ENCODE measurements at regions not wholly inside any gene's neighbourhood (a gene's known extent, or its start where the extent isn't known, plus 50 kb on each side); places are given as distances from the start of the nearest gene placed in this dataset.

GRCh38 chr17:72284806-72285205 is 164.0 kb downstream of the SOX9 start:
- ATAC-seq (no peak), DNase-seq (no peak)
- intact Hi-C loops (cut with micrococcal nuclease): no loop called here

- intact Hi-C loops (cut with micrococcal nuclease): no loop called here
- DNase-seq (no peak), ATAC-seq (no peak)
Measured at GRCh38 chr17:72287586-72287985, 166.8 kb downstream of the SOX9 start.

GRCh38 chr17:72294487-72294893 is 173.7 kb downstream of the SOX9 start:
- ATAC-seq: peak; percentile 81

GRCh38 chr17:72295916-72296315 is 175.1 kb downstream of the SOX9 start:
- intact Hi-C loops (cut with micrococcal nuclease): no loop called here
- no peak for ATAC-seq
- no peak for DNase-seq

More at GRCh38 chr17:72294487-72294893, 173.7 kb downstream of the SOX9 start:
- peak; percentile 37 for DNase-seq
- intact Hi-C loops (cut with micrococcal nuclease): no loop called here

- no peak for ATAC-seq
- intact Hi-C loops (cut with micrococcal nuclease): no loop called here
- no peak for DNase-seq
Measured at GRCh38 chr17:72296456-72296855, 175.6 kb downstream of the SOX9 start.

GRCh38 chr17:72297326-72298115 is 176.7 kb downstream of the SOX9 start:
- DNase-seq: peak; percentile 53
- peak; percentile 76 for ATAC-seq
- intact Hi-C loops (cut with micrococcal nuclease): no loop called here

GRCh38 chr17:72299100-72299499 is 178.3 kb downstream of the SOX9 start:
- intact Hi-C loops (cut with micrococcal nuclease): no loop called here
- DNase-seq: no peak
- no peak for ATAC-seq

- DNase-seq (no peak), ATAC-seq (no peak)
- intact Hi-C loops (cut with micrococcal nuclease): no loop called here
Measured at GRCh38 chr17:72299592-72299991, 178.8 kb downstream of the SOX9 start.

GRCh38 chr17:72301887-72302286 is 181.1 kb downstream of the SOX9 start:
- DNase-seq (peak; percentile 70), ATAC-seq (peak; percentile 63)

GRCh38 chr17:72302735-72303134 is 181.9 kb downstream of the SOX9 start:
- ATAC-seq (no peak), DNase-seq (no peak)
- intact Hi-C loops (cut with micrococcal nuclease): no loop called here

More at GRCh38 chr17:72301887-72302286, 181.1 kb downstream of the SOX9 start:
- intact Hi-C loops (cut with micrococcal nuclease): no loop called here

GRCh38 chr17:72303787-72304733 is 183.2 kb downstream of the SOX9 start:
- intact Hi-C loops (cut with micrococcal nuclease): no loop called here
- DNase-seq: no peak
- ATAC-seq: no peak

GRCh38 chr17:72304859-72305258 is 184.0 kb downstream of the SOX9 start:
- ATAC-seq (no peak), DNase-seq (no peak)
- intact Hi-C loops (cut with micrococcal nuclease): no loop called here

- ATAC-seq (no peak), DNase-seq (no peak)
- intact Hi-C loops (cut with micrococcal nuclease): no loop called here
Measured at GRCh38 chr17:72305472-72305871, 184.7 kb downstream of the SOX9 start.

GRCh38 chr17:72306037-72306436 is 185.2 kb downstream of the SOX9 start:
- intact Hi-C loops (cut with micrococcal nuclease): no loop called here
- peak; percentile 48 for DNase-seq
- ATAC-seq: peak; percentile 69

- no peak for ATAC-seq
- DNase-seq: no peak
- intact Hi-C loops (cut with micrococcal nuclease): no loop called here
Measured at GRCh38 chr17:72307836-72308235, 187.0 kb downstream of the SOX9 start.

GRCh38 chr17:72308744-72309385 is 188.0 kb downstream of the SOX9 start:
- DNase-seq: no peak

GRCh38 chr17:72311004-72311403 is 190.2 kb downstream of the SOX9 start:
- ATAC-seq: no peak

More at GRCh38 chr17:72308744-72309385, 188.0 kb downstream of the SOX9 start:
- ATAC-seq: no peak
- intact Hi-C loops (cut with micrococcal nuclease): no loop called here

GRCh38 chr17:72315122-72315913 is 194.5 kb downstream of the SOX9 start:
- intact Hi-C loops (cut with micrococcal nuclease): no loop called here
- DNase-seq: no peak
- no peak for ATAC-seq

More at GRCh38 chr17:72311004-72311403, 190.2 kb downstream of the SOX9 start:
- intact Hi-C loops (cut with micrococcal nuclease): no loop called here
- DNase-seq: no peak

GRCh38 chr17:72318131-72318530 is 197.3 kb downstream of the SOX9 start:
- intact Hi-C loops (cut with micrococcal nuclease): no loop called here
- ATAC-seq (no peak), DNase-seq (no peak)
